ENCODE measurements at regions not wholly inside any gene's neighbourhood (a gene's known extent, or its start where the extent isn't known, plus 50 kb on each side); places are given as distances from the start of the nearest gene placed in this dataset.

DNA sequence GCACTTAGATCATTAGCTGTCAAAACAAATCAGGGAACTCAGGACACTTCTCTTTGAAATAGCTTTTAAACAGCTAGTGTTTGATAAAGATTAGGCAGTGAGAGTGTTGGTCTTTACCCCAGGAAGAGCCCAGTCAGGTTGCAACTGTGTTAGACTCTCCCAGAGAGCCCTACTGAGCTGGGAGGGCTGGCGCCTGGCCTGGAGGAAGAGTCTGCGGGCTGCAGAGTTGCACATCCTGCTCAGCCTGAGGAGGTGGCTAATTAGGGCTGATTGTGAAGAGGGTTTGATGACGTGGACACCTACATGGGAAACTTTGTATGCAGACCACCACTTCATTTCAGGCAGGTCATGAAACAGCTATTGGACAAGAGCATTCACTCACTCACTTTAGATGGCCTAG, 112.0 kb downstream of the TMEM174 start:
- no peak for DNase-seq

DNA sequence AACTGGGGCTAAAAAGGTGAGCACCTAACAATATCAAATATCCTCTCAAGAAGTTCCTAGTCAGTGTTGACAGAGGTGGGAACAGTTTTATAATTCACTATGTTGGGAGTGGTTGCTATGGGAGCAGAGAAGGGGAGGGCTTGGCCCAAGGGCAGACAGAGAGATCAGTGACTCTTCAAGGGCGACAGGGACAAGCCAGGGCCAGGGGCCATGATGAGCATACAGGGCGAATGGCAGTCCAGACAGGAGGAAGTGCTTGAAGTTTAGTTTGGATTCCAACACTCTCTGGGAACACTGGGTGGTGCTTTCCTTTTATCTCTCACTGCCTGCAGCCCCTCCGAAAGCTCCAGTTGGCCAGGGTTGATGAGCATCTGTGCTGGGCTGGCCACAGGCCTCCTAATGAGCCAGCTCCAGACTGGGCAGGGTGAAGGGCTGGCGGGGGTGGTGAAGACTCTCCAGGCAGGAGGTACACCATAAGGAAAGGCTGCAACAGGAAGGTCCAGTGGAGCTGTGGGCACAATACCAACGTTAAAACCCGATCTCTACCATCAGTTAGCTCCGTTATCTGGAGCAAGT, 111.3 kb downstream of the TMEM174 start:
- DNase-seq: no peak

DNA sequence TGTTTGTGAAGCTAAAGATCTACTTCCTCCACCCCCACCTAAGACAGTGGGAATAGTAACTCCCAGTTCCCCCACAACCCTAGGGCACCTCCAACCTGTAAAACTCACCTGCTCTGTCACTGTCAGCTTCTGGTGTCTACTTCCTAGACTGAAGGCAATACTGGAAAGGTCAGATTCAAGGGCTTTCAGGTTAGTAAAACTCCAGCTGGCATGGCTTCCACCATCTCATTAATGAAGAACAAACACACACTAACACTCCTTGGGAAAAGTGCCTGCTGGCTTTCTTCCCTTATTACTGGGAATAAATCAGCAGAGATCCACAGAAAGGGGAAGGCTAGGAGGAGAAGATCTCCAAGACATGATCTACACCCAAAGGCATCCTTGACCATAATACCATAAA, 109.9 kb downstream of the TMEM174 start:
- DNase-seq: no peak

DNA sequence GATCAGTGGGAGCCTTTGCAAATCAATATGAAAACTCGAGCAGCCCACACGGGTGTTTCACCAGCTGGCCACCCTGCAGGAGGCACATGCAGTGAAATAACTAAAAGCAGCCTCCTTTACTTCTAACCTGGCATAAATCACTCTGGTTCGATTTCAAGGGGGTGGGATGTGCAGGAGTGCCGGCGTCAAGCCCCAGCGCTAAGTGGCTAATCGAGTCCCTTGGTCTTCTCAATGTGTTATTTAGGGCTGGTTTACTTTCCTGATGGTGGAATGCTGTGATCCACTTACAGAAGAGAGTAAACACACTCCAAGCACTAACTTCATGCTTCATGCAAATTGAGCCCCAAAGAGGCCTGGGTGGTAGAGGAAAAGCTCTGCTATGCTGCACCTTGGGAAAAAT, 109.4 kb downstream of the TMEM174 start:
- no peak for DNase-seq

DNA sequence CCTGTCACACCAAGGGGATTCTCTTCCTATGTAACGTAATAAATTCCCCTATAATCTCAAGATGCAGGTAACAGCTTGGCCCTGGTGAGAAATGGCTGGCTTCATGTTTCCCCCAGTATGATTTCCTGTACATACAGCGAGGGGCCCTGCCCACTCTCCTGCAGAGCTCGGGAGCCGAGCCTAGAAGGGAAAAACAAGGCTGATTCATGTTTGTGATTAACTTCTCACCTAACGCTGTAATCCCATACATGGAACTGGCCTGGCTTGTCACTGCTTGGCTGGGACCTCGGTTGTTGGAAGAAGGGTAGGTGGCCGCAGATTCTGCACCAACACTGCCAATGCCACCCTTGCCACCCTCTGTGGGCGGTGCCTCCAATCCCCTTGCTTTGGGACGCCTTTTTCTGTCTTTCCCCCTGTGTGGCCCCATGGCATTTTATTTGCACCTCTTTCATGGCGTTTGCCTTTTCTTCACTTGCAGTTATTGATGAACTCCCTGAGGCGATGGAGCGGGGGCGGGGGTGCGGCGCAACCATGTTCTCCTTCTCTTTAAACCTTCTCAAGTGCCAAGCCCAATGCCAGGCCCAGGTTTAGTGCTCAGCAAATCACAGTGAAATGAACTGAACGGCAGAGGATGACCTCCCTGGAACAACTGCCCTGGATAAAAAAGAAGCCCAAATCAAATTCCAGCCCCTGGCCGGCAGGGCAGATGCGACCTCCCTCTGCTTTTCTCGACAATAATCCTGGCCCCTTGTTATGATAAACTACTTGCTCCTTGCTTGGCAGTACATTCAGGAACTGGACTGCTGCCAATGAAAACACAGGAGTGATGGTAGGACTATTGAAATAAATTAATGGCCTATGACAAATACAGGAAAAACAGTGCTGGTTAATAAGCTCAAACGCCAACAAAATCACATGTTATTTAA, 108.1 kb downstream of the TMEM174 start:
- no peak for DNase-seq

DNA sequence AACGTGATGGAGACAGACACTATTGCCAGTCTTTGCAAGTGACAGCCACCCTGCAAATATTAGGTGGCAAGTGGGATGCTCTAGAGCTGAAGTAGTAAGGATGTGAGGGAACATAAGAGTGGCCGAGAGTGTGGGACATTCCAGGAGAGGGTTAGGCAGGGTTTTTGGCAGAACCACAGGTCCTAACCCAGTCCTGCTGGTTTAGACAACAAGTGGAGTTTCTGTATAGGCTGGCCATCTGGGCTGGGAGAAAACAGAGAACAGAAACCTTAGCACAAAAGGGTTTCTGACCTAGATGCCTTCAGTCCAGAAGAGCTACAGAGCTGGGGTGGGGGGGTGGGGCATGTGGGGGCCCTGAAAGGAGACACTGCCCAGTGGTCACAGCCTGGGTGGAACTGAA, 107.4 kb downstream of the TMEM174 start:
- no peak for DNase-seq

DNA sequence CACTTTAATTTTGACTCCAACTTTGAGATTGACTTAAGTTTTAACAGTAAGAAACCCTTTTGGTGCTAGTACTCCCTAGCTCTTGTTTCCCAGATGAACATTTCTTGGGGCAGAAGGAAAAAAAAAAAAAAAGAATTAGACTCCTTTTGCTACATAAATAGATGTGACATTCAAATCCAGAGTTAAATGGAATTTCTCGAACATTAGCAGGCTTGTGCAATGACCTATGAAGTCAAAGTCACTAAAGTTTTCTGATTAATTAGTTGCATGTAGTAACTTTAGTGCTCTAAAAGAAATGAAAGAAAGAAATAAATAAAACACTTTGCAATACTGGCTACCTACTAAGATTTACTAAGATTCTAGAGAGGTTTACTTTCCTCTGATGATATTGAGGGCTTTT, 106.8 kb downstream of the TMEM174 start:
- no peak for DNase-seq

DNA sequence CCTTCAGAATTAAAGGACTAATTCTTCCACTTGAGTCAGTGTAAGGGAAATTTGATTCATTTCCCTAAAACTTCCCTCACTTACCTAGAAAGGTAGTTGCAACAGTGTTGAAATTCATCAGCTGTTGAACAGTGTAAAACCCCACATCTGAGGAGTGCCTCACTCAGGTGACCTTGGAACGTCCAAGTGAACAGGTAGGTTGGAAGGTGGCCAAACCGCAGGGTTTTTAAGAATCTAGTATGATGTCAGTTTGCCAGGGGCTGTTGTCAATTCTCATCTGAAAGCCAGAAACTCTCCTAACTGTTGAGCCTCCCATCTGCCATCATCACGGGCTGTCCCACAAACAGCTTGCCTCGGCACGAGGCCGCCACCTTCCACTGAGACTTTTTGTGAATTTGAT, 105.7 kb downstream of the TMEM174 start:
- no peak for DNase-seq

DNA sequence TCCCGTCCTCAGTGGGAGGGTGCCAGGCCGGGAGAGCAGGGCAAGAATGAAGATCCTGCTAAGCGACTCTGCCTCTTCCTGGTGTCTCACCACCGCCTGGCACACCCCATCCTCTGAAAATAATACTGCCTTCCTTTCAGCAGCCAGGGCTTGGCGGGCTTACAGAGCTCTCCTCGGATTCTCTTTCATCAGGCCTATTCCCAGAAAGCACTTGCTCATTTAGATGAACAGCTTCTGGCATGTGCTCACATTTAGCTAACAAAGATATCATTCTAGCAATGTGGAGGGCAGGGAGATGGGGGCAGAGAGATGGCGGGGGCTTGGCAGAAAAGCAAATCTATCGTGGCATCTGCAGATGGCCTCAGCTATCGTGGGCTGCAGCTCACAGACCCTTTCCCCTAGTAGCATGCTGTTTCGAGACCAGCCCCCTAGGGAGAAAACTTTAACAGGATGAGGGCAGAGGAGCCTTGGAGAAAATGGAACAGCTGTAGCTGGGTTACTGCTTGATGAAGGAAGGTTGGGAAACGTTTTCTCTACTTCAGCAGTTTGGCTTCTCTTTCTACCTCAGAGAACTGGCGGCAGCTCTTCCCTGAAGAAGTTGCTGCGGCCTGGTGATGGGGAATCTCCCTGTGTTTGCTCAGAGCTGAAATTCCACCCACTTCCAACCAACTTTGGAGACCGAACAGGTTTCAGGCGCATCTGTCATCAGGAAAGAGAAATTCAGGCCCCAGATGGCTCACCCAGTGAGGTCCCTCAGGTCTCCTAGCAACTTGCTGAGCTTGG, 102.1 kb downstream of the TMEM174 start:
- DNase-seq: no peak

DNA sequence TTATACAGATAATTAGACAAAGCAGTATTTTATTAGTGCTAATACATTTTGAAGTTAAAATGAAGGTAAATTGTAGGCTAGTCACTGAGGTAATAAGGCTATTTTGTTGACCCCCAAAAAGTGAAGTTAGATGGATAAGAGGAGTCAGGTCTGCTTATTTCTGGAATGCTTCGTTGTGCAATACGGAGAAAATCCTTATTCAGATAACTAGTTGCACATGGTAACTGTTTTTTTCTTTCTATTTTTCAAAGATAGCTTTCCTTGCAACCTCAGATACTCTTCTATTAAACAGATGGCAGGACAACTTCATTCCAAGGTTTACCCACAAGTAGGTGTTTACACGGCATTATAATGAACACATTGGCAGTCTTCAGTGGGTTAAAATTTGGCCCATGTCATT, 101.1 kb downstream of the TMEM174 start:
- DNase-seq: no peak

DNA sequence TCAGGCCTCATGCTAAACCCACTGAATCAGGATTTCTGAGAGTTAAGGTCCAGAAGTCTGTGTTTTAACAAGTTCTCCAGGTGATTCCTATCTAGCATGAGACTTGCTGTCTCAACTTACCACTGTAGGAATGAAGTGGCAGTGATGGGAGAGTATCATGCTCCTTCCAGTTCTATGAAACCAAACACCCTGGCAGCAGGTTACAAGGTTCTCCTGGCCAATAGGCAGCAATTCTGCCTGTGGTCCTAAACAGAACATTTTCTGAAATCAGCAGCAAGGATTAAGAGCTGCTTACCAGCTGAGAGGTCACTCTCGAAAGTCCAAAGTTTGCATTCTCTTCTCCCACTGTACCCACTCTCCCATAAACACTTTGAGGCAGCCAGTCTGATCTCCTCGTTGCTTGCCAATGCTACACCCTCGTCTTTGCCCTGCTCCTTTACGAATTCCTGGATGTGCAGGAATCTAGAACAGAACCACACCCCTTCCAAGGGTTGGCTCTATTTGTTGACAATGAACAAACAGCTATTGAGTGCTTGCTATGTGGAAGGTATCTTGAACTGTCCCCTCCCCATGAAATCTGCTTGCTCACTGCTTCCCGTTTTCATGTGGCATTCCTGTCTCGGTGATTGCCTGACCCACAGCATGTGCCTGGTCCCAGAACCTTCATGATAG, 100.5 kb downstream of the TMEM174 start:
- DNase-seq: no peak

DNA sequence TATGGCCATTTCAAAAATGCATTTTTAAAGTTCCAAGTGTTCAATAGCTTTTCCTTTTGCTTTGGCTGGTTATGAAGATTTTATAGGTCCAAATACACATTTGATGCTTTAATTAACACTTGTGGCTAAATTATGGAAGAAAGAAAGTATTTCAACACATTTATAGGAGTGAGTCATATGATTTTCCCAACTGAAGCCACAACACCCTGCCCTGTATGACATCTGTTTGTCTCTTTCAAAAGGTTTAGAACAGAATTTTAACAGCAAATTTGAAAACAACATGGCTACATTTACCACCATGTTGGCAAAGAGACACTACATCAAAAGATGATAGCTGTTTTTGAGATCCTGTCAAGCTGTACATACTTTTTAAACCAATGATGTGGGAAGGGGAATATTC, 99.4 kb downstream of the TMEM174 start:
- DNase-seq: no peak

DNA sequence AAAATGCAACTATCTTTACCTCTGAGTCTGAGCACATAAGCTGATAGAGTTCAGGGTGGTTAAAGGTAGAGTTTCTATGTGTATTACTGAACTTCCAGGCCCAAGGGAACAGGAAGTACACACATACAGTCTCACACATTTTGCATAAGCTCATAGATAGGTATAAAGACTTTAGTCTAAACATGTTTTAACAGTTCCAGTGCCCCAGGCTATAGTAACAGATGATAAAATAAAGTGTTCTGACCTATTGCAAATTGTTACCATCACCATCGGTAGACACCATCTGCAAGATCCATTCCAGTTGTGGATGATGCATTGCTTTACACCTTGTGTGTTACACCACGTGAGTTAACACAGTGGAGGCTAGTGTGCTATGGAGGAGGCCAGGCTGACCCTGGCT, 95.8 kb downstream of the TMEM174 start:
- DNase-seq: no peak

DNA sequence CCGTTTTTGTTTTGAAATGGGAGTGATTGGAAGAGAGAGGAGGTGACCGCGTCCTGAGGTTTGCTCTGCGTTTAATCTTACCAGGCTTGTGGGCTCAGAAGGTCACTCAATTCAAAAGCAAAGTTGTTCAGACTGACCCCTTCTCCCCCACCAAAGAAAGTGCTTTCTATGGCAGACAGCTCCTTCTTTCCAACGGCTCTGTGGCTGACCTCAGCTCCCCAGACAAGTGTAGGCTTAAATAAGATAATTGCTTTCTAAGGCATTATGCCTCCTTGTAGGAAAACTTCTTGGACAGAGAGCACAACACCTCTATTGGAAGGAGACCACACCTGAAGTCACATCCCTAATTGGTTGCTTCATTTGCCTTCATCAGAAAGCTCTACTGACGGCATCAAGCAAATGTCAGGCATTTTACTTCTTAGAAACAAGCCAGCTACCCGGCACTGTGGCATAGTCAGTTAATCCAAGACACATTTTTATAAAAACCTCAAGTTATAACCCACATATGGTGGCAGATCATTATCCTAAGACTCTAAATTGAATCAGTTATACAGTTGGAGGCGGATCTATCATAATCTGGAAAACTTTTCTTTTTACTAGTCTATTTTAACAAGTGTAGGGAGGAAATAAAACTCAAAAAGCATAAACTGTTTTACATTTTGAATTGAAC, 94.9 kb downstream of the TMEM174 start:
- DNase-seq: no peak

DNA sequence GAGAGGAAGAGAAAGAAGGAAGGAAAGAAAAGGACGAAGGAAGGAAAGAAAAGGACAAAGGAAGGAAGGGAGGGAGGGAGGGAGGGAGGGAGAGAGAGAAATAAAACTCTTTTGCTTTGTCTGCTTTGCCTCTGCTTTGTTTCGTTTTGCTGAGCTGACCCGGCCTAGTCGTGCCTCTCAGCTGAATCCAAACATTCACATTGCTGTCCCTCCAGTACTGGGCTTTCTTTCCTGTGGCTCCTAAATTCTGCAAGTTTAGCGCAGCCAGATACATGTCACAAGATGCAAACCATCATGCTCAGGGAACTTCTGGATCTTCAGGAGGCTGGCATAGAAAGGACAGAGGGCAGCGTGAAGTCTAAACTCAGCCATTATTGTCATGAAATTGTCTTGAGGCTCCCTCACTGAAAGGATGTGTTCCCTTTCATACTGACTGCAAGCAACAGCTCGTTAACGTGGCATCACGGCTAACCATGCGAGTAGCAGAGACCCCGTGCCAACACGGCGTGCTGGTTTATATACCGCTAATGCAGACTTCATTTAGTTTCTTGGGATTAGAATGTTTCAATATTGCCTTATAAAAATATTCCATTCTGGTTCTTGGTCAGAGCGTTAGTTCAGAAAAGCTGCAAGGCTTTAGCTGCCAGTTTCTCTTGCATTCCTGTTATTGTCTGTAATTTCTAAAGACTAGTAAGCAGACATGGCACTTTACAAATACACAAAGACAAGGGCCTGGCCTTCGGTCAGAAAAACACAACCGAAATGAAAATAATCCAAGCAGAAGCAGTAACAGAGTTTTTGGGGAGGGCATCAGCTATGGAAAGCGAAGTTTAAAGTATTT, 94.2 kb downstream of the TMEM174 start:
- DNase-seq: no peak

DNA sequence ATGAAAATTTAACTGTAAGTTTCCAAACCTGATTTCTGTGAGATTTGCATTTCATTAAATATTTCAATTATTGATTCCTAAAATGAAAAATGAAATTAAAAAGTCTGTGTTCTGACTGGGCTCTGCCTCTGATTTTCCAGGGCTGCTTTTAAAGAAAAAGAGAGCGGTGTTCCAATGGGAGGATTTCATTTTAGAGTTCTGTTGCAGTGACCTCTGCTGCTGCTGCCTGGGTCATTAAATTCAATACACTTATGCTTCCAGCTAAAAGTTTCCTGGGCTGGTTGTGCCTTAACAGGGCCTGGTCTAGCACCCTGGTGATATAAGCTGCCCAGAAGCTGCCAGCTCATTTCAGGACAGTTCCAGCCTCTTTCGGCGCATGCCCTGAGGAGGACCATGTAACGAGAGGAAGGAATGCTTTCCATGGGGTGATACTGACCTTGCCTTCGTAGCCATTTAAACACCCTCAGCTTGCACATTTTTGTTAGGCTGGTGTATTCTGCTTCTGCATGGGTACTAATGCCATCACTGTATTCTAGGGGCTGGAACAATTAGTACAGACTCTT, 93.3 kb downstream of the TMEM174 start:
- DNase-seq: no peak

DNA sequence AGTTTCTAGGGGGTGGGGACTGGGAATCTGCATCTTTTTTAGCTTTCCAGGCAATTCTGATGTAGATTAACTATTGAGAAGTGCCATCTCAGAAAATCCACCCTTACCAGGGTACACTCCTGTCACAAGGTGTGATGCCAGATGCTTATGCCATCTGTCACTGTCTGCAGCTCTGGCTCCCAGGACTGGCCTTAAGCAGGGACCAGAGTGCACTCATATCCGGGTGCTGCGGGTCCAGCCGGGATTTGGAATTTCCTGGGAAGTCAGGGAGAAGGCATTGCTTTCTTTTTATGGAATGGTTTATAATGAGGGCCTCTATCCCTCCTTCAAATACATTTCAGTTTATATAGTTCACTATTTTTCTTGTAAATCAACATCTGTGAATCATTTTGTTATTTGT, 92.6 kb downstream of the TMEM174 start:
- DNase-seq: no peak

DNA sequence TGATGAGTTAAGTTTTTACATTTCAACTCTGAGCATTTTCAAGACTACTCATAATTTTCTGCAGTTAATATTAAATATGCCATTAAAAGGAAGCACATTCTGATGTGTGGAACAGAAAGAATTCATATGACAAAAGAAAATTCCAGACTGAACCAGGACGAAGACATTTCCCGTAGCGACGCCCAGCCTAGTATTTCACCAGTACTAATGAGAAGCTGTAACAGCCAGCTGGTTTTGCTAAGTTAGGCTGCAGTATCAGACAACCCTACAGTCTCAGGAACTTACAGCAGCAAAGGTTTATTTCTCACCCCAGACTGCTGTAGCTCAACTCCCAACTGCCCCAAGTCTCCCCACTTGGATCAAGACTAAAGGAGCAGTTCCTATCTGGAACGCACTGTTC, 91.6 kb downstream of the TMEM174 start:
- DNase-seq: no peak

DNA sequence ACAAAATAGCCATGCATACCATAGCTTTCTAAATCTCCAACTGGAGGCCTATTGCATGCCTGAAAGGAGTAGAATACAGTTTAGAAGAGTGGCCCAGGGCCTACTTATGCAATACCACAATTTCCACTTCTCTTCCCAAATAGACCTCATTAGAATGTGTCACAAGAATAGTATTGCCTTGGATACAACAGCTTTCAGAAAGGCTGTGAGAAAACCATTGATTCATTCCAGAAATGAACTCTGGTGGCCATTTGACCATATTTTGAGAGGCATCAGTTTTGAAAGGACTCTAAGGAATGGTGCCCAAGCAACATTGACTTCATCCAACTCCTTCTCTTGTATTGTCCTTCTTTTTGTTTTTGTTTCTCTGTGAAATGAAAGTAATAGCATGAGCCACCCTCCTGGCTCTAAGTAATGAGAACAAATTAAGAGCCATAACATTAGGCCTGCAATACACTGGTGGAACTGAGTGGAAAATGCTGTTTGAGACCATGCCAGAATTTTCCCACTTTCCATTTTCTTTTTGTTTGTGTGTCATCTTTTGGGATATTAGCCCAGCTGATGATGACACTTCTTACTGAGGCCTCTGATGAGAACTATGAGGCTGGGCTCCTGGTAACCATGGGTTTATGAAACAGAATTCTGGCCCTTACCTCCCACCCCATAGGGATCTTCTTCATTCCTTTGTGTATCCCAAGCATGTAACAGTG, 90.2 kb downstream of the TMEM174 start:
- no peak for DNase-seq

DNA sequence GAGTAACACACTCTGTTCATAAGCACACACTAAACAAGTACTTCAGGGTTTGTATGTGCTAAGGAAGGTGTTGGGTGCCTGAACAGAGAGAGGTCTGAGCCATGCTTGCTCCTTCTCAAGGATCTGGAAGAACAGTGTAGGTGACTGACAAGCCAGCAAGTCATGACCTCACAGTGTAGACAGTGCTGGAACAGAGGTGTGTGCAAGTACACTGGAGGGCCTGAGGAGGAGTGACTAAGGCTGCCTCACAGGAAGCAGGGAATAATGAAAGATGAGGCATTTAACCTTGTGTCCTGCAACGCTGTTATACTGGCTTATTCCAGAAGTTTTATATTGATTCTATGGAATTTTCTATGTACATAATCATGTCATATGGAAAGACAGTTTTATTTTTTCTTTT, 83.9 kb downstream of the TMEM174 start:
- DNase-seq: no peak

DNA sequence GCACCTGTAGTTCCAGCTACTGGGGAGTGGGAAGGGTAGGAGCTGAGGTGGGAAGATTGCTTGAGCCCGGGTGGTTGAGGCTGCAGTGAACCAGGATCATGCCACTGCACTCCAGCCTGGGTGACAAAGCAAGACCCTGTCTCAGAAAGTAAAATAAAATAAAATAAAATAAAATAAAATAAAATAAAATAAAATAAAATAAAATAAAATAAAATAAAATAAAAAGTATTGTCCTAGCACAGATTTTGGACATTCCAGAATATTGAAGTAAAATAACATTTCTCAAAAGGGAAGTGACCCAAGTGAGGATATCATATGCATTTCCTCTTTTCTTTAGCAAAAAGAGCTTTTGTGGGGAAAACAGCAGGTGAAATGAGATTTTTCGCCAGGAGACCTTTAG, 83.5 kb downstream of the TMEM174 start:
- no peak for DNase-seq

All from stimulated activated CD4-positive, alpha-beta T cell treated with anti-CD3 and anti-CD28 coated beads, Interleukin-15, amount 100 ng/mL, for 24 hours (primary cell).